Neural progenitor cell (in vitro differentiated cells): ENCODE measurements at regions not wholly inside any gene's neighbourhood (a gene's known extent, or its start where the extent isn't known, plus 50 kb on each side); places are given as distances from the start of the nearest gene placed in this dataset.

Source experiments
- DNase-seq: peaks from one replicate; pipeline ENCODE4 v3.0.0-alpha.2; 2016; ENCODE audit warnings: low spot score
- H2AFZ ChIP-seq: fragments of 200-600 bp; sonication (generic); replicated peaks from 2 replicates; pipeline ENCODE4 v1.6.1; 2016; ENCODE audit warnings: antibody characterized with exemption
- H3F3A ChIP-seq: fragments of 200-600 bp; sonication (generic); 2 replicates; pipeline ENCODE4 v1.6.1; 2016; ENCODE audit warnings: antibody characterized with exemption, low read depth
- H3K27ac ChIP-seq: fragments of 200-600 bp; sonication (generic); 2 replicates; pipeline ENCODE4 v1.5.1; 2016; ENCODE audit warnings: mild to moderate bottlenecking
- H3K27me3 ChIP-seq: fragments of 200-600 bp; sonication (generic); 2 replicates; pipeline ENCODE4 v1.6.1; 2016; ENCODE audit warnings: mild to moderate bottlenecking, moderate library complexity
- H3K36me3 ChIP-seq: fragments of 200-600 bp; sonication (generic); 2 replicates; pipeline ENCODE4 v1.5.1; 2016
- H3K4me1 ChIP-seq: fragments of 200-600 bp; sonication (generic); 2 replicates; pipeline ENCODE4 v1.6.1; 2016; ENCODE audit warnings: mixed run types
- H3K4me2 ChIP-seq: fragments of 200-600 bp; sonication (generic); 2 replicates; pipeline ENCODE4 v1.6.1; 2016
- H3K4me3 ChIP-seq: fragments of 200-600 bp; sonication (generic); 2 replicates; pipeline ENCODE4 v1.5.1; 2016
- H3K79me2 ChIP-seq: fragments of 200-600 bp; sonication (generic); 2 replicates; pipeline ENCODE4 v1.6.1; 2016; ENCODE audit warnings: low read depth
- H3K9ac ChIP-seq: fragments of 200-600 bp; sonication (generic); 2 replicates; pipeline ENCODE4 v1.6.1; 2016
- H3K9me3 ChIP-seq: fragments of 200-600 bp; sonication (generic); 2 replicates; pipeline ENCODE4 v1.5.1; 2016; ENCODE audit warnings: low read depth
- H4K20me1 ChIP-seq: fragments of 200-600 bp; sonication (generic); 2 replicates; pipeline ENCODE4 v1.6.1; 2016; ENCODE audit warnings: low read depth
- H3K27ac Mint-ChIP-seq: 3 replicates; pipeline ENCODE4 v1.8.0; 2021; ENCODE audit warnings: mixed read lengths
- H3K27me3 Mint-ChIP-seq: 2 replicates; pipeline ENCODE4 v1.8.0; 2022; ENCODE audit warnings: low read depth, mild to moderate bottlenecking, inconsistent platforms, moderate library complexity, mixed read lengths; ENCODE audit not compliant: insufficient read depth
- H3K36me3 Mint-ChIP-seq: 3 replicates; pipeline ENCODE4 v1.8.0; 2021; ENCODE audit warnings: mixed read lengths
- H3K4me1 Mint-ChIP-seq: 3 replicates; pipeline ENCODE4 v1.8.0; 2021; ENCODE audit warnings: mixed read lengths
- H3K4me3 Mint-ChIP-seq: 3 replicates; pipeline ENCODE4 v1.8.0; 2021; ENCODE audit warnings: mild to moderate bottlenecking, moderate library complexity, mixed read lengths
- H3K9me3 Mint-ChIP-seq: 3 replicates; pipeline ENCODE4 v1.8.0; 2020; ENCODE audit warnings: mixed read lengths
- CTCF ChIP-seq: fragments of 200-600 bp; sonication (generic); IDR thresholded peaks from 2 replicates; pipeline ENCODE4 v1.5.1; 2017; ENCODE audit warnings: antibody characterized with exemption, mild to moderate bottlenecking
- EZH2 ChIP-seq: fragments of 200-600 bp; sonication (generic); IDR thresholded peaks from 2 replicates; pipeline ENCODE4 v1.6.1; 2017; ENCODE audit warnings: antibody characterized with exemption, mild to moderate bottlenecking, moderate library complexity
- EZH2phosphoT487 ChIP-seq: fragments of 200-600 bp; sonication (generic); IDR thresholded peaks from 2 replicates; pipeline ENCODE4 v1.6.1; 2017; ENCODE audit warnings: antibody characterized with exemption

GRCh38 chr2:160741271-160741670 is 247.7 kb upstream of the RBMS1 start:
- Mint-ChIP-seq H3K4me3 (no peak overlapping the region), H3K27me3 (no peaks in the 10 kb centered on the region), H3K27ac (no peak overlapping the region), H3K4me1 (peaks cover 13% of the 10 kb centered on the region), H3K9me3 (no peaks in the 10 kb centered on the region), H3K36me3 (no peaks in the 10 kb centered on the region)
- Histone ChIP-seq H3K27me3 (no peaks in the 10 kb centered on the region), H2AFZ (no peak overlapping the region), H3K4me3 (no peak overlapping the region), H3K27ac (no peak overlapping the region), H3K4me2 (no peak overlapping the region), H3K79me2 (no peaks in the 10 kb centered on the region), H3K36me3 (no peaks in the 10 kb centered on the region), H4K20me1 (no peaks in the 10 kb centered on the region), H3K9me3 (no peaks in the 10 kb centered on the region), H3K4me1 (no peaks in the 10 kb centered on the region), H3K9ac (no peak overlapping the region), H3F3A (no peaks in the 10 kb centered on the region)
- no peak for DNase-seq
- no peak for TF ChIP-seq EZH2phosphoT487
- no peak for TF ChIP-seq EZH2
- TF ChIP-seq CTCF: no peak

GRCh38 chr2:160741815-160742214 is 248.2 kb upstream of the RBMS1 start:
- peaks cover 7% of the 10 kb centered on the region for H3K4me1 Mint-ChIP-seq
- Histone ChIP-seq H3K4me3 (no peak overlapping the region), H2AFZ (no peak overlapping the region), H3K4me2 (no peak overlapping the region), H4K20me1 (no peaks in the 10 kb centered on the region), H3K9ac (no peak overlapping the region), H3K9me3 (no peaks in the 10 kb centered on the region), H3K27ac (no peak overlapping the region), H3F3A (no peaks in the 10 kb centered on the region), H3K36me3 (no peaks in the 10 kb centered on the region), H3K79me2 (no peaks in the 10 kb centered on the region), H3K4me1 (no peaks in the 10 kb centered on the region), H3K27me3 (no peaks in the 10 kb centered on the region)
- TF ChIP-seq EZH2: no peak
- no peak for TF ChIP-seq EZH2phosphoT487
- no peak for TF ChIP-seq CTCF
- no peaks in the 10 kb centered on the region for H3K9me3 Mint-ChIP-seq
- peaks cover 3% of the 10 kb centered on the region for H3K27me3 Mint-ChIP-seq
- DNase-seq: no peak
- H3K36me3 Mint-ChIP-seq: no peaks in the 10 kb centered on the region
- no peak overlapping the region for H3K27ac Mint-ChIP-seq
- no peak overlapping the region for H3K4me3 Mint-ChIP-seq

- no peak overlapping the region for H3K4me2 ChIP-seq
- Mint-ChIP-seq H3K4me3 (no peak overlapping the region), H3K27me3 (peaks cover 3% of the 10 kb centered on the region), H3K4me1 (peaks cover under 1% of the 10 kb centered on the region), H3K9me3 (no peaks in the 10 kb centered on the region), H3K27ac (no peak overlapping the region), H3K36me3 (no peaks in the 10 kb centered on the region)
- H3K27ac ChIP-seq: no peak overlapping the region
- no peaks in the 10 kb centered on the region for H3K9me3 ChIP-seq
- no peaks in the 10 kb centered on the region for H4K20me1 ChIP-seq
- no peak for DNase-seq
- no peaks in the 10 kb centered on the region for H3K27me3 ChIP-seq
- H3F3A ChIP-seq: no peaks in the 10 kb centered on the region
- H2AFZ ChIP-seq: no peak overlapping the region
- H3K4me1 ChIP-seq: no peaks in the 10 kb centered on the region
- H3K79me2 ChIP-seq: no peaks in the 10 kb centered on the region
- H3K36me3 ChIP-seq: no peaks in the 10 kb centered on the region
- H3K9ac ChIP-seq: no peak overlapping the region
- no peak overlapping the region for H3K4me3 ChIP-seq
- TF ChIP-seq EZH2phosphoT487 (no peak), EZH2 (no peak), CTCF (no peak)
Observed at GRCh38 chr2:160742667-160743066, 249.1 kb upstream of the RBMS1 start.
